GM21786 (cell line): ENCODE measurements at regions not wholly inside any gene's neighbourhood (a gene's known extent, or its start where the extent isn't known, plus 50 kb on each side); places are given as distances from the start of the nearest gene placed in this dataset.
"Not testable (repeated sequence)": the region's sequence is repeated elsewhere in the genome, so short reads cannot be mapped to it uniquely, and the experiment has no call there.

Experiments used
- ATAC-seq: cut with Tn5 transposase; IDR thresholded peaks from one replicate; pipeline ENCODE4 v1.9.1; 2021; ENCODE audit not compliant: unreplicated experiment

DNA sequence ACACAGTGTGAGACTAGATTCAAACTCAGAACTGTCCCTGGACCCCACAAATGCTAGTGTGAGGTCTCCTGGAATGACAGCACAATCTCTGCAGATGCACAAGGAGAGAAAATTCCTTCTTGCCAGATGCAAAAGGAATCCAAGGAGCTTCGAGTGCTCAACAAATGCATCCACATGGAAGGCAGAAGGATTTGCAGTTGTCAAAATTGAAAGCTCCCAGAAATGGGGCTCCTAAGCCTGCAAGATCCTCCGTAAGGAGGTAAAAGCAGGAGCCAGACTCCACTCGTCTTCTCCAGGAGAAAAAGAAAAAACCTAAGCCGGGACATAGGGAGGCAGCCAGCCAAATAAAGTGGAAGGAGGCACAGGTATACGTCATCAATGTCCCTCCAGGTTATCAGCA, 355.0 kb upstream of the KLHL29 start:
- ATAC-seq, result no peak

DNA sequence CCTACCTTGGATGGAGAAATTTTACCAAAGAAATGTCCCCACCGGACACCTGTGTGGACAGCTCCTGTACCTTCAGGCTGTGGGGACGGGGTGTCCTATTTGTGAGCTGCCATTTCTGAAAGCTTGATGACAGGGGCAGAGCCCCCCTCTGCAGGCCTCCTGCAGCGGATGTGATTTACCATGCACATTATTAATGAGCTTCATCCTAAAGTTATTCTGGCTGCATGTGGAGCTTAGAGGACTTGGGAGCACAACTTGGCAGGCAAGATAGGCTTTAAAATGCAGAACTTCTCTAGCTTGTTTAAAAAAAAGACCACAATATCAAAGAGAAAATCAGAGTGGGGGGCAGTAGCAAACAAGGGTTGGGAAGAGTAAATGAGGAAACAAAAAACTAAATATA, 350.0 kb upstream of the KLHL29 start:
- no peak for ATAC-seq

DNA sequence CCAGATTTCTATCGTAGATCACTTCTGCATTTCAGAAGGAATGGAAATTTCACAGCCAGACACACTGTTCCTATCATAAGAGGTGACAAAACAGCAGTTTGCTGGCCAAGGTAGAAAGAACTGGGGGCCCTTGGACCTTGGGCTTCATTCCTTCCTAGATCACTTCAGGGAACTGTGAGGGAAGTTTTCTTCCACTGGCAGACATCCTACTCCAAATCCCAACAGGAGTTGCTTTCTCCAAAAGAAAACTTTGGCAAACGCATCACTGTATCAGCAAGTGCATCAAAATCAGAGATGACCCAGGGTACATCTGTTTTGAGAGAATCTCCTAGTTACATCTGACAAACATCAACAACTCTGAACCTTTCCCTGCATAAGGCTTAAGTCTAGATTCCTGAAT, 348.4 kb upstream of the KLHL29 start:
- ATAC-seq, result no peak

DNA sequence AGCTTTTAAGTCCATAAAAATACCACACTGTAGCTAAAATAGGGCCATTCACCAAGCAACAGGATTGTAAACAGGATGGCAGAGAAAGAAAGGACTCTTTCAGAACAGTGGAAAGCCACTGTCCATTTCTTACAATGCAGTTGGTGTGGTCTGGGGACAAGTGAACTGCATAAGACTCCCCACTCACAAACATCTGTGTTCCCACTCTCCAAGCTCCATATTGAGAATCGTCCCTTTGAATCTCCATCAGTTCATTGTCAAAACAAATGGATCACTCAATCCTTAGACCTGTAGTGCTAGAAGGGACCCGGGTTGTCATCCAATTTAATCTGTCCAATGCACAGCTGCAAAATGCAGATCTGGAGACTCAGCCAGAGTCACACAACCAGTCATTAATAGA, 347.4 kb upstream of the KLHL29 start:
- no peak for ATAC-seq

- ATAC-seq, result no peak
Measured at GRCh38 chr2:23041443-23041842, 343.5 kb upstream of the KLHL29 start.

DNA sequence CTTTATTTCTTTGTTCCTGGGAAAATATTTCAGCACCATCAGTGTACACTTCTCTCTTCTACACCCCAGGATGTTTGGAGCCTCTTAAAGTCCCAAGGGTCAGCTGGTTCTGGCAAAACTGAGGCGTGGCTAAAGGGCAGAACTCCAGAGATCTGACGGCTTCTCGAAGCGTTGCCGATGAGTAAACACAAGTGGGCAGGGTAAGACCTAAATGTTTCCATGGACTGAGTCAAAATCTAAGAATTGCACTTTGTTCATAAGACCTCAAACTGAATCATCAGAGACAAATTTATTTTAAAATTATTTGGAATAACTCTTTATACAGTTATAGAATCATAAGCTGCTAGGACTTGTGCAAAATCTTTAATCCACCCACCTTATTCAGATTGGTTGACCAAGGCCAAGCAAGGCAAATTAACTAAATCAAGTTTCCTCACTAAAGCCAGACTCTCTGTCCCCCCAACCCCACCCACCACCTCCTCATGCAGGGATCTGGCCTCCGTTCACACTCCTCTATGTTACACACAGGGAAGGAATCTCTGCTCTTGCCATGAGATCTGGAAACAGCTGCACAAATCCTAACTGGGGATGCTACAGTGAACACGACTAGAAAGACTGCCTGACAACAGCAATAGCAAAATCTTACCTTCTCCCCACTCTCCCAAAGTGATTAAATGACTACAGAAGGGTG, 342.6 kb upstream of the KLHL29 start:
- ATAC-seq, result no peak

- no peak for ATAC-seq
Measured at GRCh38 chr2:23050388-23050787, 334.6 kb upstream of the KLHL29 start.

DNA sequence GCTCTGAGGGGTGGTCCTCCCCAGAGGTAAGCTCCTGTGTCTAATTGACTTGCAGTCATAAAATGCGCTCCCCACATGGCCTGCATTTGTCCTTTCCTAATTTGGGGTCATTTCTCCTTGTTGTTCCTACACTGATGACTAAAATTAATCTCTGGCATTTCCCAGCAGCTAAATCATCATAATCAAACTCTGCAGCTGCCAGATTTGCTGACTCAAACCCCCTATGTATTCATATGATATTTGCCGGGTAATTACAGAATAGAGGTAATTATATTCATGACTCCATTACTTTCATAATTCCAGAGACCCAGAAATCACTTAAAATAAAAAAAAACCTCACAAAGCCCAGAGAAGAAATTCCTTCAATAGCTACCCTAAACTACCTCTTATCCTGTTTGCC, 331.4 kb upstream of the KLHL29 start:
- ATAC-seq, result no peak

DNA sequence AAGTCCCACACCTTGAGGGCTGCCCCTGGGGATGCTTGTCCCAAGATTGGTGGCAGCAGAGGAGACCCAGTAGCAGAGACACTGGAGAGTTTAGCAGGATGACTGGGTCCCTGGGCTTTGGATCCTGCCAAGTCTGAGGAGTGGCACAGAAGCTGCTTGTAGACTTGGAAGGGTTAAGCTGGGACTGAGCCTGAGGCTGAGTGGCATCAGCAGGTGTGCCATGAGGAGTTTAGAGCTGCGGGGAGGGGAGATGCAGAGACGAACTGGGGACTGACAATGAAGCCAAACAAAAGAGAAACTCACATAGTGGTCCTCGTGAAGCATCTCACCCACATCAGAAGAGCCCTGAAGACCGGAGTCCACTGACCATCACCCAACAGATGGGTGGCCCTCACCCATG, 329.7 kb upstream of the KLHL29 start:
- ATAC-seq, result no peak

GRCh38 chr2:23056846-23057245, 328.1 kb upstream of the KLHL29 start:
- ATAC-seq, result not testable (repeated sequence)

GRCh38 chr2:23058435-23058834, 326.5 kb upstream of the KLHL29 start:
- no peak for ATAC-seq

DNA sequence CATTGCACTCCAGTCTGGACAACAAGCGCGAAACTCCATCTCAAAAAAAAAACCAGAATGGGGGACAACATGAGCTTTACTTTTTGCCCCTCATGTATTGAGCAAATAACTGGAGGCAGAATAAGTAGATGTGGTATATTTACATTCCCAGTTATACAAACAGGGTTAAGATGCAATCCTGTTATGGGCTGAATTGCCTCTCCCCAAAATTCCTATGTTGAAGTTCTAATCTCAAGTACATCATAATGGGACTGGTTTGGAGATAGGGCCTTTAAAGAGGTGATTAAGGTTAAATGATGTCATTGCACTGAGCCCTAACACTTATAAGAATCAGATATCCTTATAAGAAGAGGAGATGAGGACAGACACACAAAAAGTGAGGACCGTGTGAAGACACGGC, 319.8 kb upstream of the KLHL29 start:
- ATAC-seq, result no peak

- no peak for ATAC-seq
Measured at GRCh38 chr2:23065936-23066335, 319.0 kb upstream of the KLHL29 start.

GRCh38 chr2:23066686-23067085, 318.3 kb upstream of the KLHL29 start:
- no peak for ATAC-seq

DNA sequence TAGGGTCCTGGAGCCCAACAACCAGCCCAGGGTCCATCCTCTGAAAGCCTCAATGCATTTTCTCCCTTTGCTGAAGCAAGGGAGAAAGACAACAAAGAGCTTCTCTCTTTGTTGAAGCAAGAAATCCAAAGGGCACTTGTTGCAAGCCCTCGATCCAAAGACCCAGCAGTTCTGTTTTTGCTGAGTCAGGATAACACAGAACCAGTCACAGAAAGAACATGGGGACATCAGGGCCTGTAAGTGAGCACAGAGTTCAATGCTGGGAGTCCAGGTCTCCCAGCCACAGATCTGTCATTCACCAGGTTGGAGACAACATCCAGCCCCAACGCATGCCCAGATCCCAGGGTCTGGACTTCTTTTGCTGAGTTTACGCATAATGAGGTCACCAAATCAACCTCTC, 315.8 kb upstream of the KLHL29 start:
- no peak for ATAC-seq

DNA sequence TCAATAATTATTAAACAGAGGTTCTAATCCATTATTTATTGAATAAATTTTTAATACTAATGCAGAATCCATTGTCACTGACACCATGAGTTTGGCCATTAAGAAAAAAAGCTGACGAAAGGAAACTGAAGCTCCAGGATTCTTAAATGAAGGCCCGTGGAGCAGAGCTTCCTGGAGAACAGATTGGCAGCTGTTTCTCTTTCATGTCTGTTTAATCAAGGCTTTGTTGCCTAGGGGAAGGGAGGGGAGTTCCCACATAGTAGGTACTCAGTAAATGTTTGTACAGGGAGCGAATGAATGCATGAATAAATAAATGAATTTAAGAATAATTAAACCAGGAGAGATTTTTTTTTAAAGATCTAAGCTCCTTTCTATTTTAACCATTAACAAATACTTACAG, 315.1 kb upstream of the KLHL29 start:
- no peak for ATAC-seq

GRCh38 chr2:23073056-23073455, 311.9 kb upstream of the KLHL29 start:
- ATAC-seq, result no peak

DNA sequence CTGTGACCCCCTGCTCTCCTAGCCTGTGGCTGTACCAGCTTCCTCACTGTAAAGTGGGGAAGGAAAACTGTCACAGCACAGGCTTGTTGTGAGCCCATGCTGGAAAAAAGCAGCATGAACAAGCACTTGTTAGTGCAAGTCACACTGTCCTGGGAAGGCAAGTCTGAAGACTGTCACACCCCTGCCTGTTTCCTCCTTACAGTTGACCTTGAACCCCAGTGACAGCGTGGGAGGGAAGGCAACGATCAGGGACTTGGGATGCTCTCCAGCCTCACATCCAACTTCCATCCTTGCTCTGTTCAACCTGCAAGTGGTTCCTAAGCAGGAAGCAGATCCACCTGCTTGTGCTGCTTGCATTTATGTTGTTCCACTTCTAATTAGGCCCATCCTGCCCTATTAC, 311.3 kb upstream of the KLHL29 start:
- ATAC-seq, result no peak

DNA sequence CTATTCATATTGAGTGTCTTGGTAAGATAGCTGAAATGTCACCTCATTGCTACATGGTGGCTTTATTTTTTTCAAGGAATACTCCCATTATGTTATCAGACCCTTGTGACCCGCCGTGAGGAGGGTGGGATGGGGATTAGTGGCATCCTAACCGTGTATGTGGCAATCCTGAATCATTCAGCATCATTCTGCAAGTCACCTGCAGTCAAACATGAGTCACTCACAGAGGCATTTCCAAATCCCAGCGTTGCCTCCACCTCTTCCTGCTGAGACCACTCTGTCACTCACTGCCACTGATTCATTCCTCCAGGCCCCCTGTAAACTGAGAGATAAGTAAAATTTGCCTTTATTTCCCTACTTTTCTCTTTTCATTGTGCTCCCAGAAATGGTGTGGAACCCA, 307.4 kb upstream of the KLHL29 start:
- no peak for ATAC-seq

- no peak for ATAC-seq
Measured at GRCh38 chr2:23078784-23079434, 306.1 kb upstream of the KLHL29 start.

DNA sequence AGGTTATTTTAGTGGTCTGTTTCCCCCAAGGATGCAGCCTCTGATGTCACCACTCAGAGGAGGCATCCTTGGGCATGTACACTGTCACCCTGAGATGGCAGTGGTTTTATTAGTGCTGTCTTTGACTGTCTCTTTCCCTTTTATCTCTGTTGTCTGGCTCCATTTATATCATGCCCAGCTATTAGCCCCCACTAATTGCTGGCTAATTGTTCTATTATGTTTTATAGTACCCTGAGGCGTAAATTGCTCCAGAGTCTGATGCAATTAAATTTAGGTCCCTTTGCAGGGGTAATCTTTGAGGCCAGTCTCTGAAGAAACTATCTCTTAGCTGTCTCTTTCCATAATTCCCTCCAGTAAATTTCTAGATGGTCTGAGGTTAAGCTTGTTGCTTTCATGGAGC, 301.0 kb upstream of the KLHL29 start:
- ATAC-seq, result no peak

- no peak for ATAC-seq
Measured at GRCh38 chr2:23091019-23091418, 294.0 kb upstream of the KLHL29 start.

GRCh38 chr2:23091900-23092299, 293.1 kb upstream of the KLHL29 start:
- no peak for ATAC-seq
